Osteoblast (primary cell): ENCODE measurements at regions not wholly inside any gene's neighbourhood (a gene's known extent, or its start where the extent isn't known, plus 50 kb on each side); places are given as distances from the start of the nearest gene placed in this dataset.

Experiments
- DNase-seq: peaks from one replicate; pipeline ENCODE4 v3.0.0; 2011; ENCODE audit warnings: low spot score, mixed read lengths; ENCODE audit not compliant: insufficient read length; ENCODE audit errors: missing footprints
- H2AFZ ChIP-seq: 2 replicates; pipeline ENCODE4 v1.6.0; 2011; ENCODE audit warnings: mild to moderate bottlenecking, low read length
- H3K27ac ChIP-seq: 2 replicates; pipeline ENCODE4 v1.5.1; 2011; ENCODE audit warnings: mild to moderate bottlenecking, low read depth, low read length, moderate library complexity
- H3K27me3 ChIP-seq: 2 replicates; pipeline ENCODE4 v1.6.0; 2012; ENCODE audit warnings: mild to moderate bottlenecking, control low read depth, inconsistent platforms, low read length, moderate library complexity; ENCODE audit not compliant: insufficient read depth
- H3K36me3 ChIP-seq: 2 replicates; pipeline ENCODE4 v1.5.1; 2011; ENCODE audit warnings: mild to moderate bottlenecking, low read length, control low read depth, moderate library complexity; ENCODE audit not compliant: insufficient read depth
- H3K4me1 ChIP-seq: 2 replicates; pipeline ENCODE4 v1.5.1; 2011; ENCODE audit warnings: mild to moderate bottlenecking, low read length, control low read depth, moderate library complexity; ENCODE audit not compliant: insufficient read depth
- H3K4me2 ChIP-seq: 2 replicates; pipeline ENCODE4 v1.6.0; 2011; ENCODE audit warnings: mild to moderate bottlenecking, low read length; ENCODE audit not compliant: insufficient read depth
- H3K4me3 ChIP-seq: fragments of 200-600 bp; sonication (generic); 3 replicates; pipeline ENCODE4 v1.5.1; 2012; ENCODE audit warnings: mild to moderate bottlenecking, low read length, inconsistent platforms; ENCODE audit not compliant: insufficient read depth
- H3K79me2 ChIP-seq: 2 replicates; pipeline ENCODE4 v1.6.0; 2012; ENCODE audit warnings: mild to moderate bottlenecking, low read length, control low read depth, inconsistent platforms; ENCODE audit not compliant: insufficient read depth
- H3K9me3 ChIP-seq: 2 replicates; pipeline ENCODE4 v1.5.1; 2011; ENCODE audit warnings: low read depth, low read length, control low read depth
- H4K20me1 ChIP-seq: 2 replicates; pipeline ENCODE4 v1.6.0; 2012; ENCODE audit warnings: mild to moderate bottlenecking, low read length, control low read depth; ENCODE audit not compliant: insufficient read depth
- TF ChIP-seq, protein P1 (sequence below): IDR thresholded peaks from 2 replicates; pipeline ENCODE4 v1.5.1; 2011; ENCODE audit warnings: mild to moderate bottlenecking, low read depth, low read length, moderate library complexity; ENCODE audit errors: extremely low read depth

DNA sequence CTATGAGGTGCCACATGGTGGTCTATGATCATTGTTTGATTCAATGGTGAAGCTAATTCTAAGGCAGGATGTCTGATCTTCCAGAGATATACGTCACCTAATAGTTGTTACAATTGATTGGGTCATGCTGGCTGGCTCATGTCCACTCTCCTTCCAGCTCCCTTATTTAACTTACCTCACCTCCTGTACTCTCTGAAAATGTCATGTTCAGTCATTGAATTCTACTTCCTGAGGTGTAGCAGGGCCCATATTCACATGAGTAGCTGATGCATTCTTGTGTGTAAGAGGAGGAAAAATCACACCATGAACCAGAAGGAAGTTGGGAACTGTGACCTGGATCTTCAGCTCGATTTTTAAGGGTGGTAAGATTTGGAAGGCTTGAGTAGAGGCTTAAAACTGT is 795.8 kb downstream of the QKI start:
- Histone ChIP-seq H3K27me3 (no peaks in the 10 kb centered on the region), H4K20me1 (no peaks in the 10 kb centered on the region), H3K79me2 (no peaks in the 10 kb centered on the region), H2AFZ (no peak overlapping the region), H3K4me2 (no peak overlapping the region), H3K4me1 (no peaks in the 10 kb centered on the region), H3K4me3 (no peak overlapping the region), H3K36me3 (no peaks in the 10 kb centered on the region), H3K9me3 (no peaks in the 10 kb centered on the region), H3K27ac (no peak overlapping the region)
- TF ChIP-seq, protein P1, sequence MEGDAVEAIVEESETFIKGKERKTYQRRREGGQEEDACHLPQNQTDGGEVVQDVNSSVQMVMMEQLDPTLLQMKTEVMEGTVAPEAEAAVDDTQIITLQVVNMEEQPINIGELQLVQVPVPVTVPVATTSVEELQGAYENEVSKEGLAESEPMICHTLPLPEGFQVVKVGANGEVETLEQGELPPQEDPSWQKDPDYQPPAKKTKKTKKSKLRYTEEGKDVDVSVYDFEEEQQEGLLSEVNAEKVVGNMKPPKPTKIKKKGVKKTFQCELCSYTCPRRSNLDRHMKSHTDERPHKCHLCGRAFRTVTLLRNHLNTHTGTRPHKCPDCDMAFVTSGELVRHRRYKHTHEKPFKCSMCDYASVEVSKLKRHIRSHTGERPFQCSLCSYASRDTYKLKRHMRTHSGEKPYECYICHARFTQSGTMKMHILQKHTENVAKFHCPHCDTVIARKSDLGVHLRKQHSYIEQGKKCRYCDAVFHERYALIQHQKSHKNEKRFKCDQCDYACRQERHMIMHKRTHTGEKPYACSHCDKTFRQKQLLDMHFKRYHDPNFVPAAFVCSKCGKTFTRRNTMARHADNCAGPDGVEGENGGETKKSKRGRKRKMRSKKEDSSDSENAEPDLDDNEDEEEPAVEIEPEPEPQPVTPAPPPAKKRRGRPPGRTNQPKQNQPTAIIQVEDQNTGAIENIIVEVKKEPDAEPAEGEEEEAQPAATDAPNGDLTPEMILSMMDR: no peak
- DNase-seq: no peak

DNA sequence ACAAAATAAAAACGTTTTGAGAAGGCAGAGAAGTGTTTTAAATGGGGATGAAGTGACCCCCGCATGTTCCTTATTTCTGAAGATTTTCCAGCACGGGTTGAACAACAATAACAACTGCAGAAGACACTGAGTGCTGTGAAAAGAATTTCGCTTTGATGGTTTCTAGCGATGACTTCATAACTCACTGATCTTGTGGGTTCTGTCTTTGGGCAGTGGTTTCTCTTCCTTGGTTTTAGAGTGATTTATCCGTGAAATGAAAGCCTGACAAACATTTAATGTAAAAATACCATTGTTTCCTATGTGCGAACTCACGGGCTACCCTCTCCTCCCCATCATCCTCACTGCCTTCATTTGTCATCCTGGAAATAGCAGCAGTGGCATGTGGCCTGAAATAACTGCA is 793.9 kb downstream of the QKI start:
- no peaks in the 10 kb centered on the region for H3K27me3 ChIP-seq
- H4K20me1 ChIP-seq: no peaks in the 10 kb centered on the region
- no peaks in the 10 kb centered on the region for H3K79me2 ChIP-seq
- no peak for DNase-seq
- H3K4me3 ChIP-seq: no peak overlapping the region
- no peaks in the 10 kb centered on the region for H3K9me3 ChIP-seq
- H3K4me1 ChIP-seq: no peaks in the 10 kb centered on the region
- no peak overlapping the region for H3K4me2 ChIP-seq
- no peaks in the 10 kb centered on the region for H3K36me3 ChIP-seq
- no peak overlapping the region for H2AFZ ChIP-seq
- TF ChIP-seq, protein P1: no peak
- no peak overlapping the region for H3K27ac ChIP-seq

DNA sequence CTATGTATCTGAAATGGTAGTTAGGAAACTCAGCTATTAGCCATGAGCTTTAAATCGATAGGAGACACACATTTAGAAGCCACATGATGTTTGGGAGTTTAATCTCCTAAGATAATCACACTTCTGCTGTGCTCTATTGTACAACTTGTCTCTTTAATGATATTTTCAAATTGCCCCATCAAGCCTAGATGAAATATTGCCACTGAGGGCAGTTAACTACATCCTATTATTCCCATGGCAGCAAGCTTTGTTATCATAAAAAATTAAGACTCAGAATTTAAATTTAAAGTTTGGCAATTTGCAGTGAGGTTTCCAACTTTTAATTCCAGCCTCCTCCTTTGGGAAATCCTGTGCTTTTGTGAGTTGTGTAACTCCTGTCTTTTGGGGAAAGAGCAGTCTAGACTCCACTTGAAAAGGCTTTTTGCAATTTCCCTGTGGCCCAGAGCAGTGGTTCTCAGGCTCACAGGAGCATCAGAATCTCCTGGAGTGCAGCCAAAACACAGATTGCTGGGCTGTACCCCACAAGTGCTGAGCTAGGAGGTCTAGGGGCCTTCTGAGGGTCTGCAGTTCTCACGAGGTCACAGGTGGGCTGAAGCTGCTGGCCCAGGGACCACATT is 792.4 kb downstream of the QKI start:
- H4K20me1 ChIP-seq: no peaks in the 10 kb centered on the region
- no peaks in the 10 kb centered on the region for H3K79me2 ChIP-seq
- H3K9me3 ChIP-seq: no peaks in the 10 kb centered on the region
- no peaks in the 10 kb centered on the region for H3K36me3 ChIP-seq
- DNase-seq: no peak
- H2AFZ ChIP-seq: no peak overlapping the region
- H3K27me3 ChIP-seq: no peaks in the 10 kb centered on the region
- TF ChIP-seq, protein P1: no peak
- H3K4me2 ChIP-seq: no peak overlapping the region
- no peaks in the 10 kb centered on the region for H3K4me1 ChIP-seq
- no peak overlapping the region for H3K4me3 ChIP-seq
- H3K27ac ChIP-seq: no peak overlapping the region

DNA sequence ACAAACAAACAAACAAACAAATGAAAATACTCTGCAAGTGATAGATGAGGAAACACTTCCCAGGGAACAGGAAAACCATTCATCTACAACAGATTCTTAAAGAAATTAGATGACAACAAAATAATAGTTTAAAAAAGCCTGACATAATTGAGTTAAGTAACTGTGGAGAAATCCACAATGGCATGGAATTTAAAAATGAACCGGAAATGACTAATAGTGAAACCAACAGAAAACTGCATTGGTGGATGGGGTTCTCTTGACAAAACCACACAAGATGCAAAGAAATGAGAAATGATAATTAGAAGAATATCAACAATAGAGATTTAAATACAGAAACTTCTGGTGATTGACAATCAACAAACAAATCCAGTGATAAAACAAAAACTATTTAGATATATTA is 785.6 kb downstream of the QKI start:
- Histone ChIP-seq H4K20me1 (no peaks in the 10 kb centered on the region), H2AFZ (no peak overlapping the region), H3K79me2 (no peaks in the 10 kb centered on the region), H3K4me1 (no peaks in the 10 kb centered on the region), H3K27ac (no peak overlapping the region), H3K4me3 (no peak overlapping the region), H3K27me3 (no peaks in the 10 kb centered on the region), H3K4me2 (no peak overlapping the region), H3K36me3 (no peaks in the 10 kb centered on the region), H3K9me3 (peaks cover 3% of the 10 kb centered on the region)
- no peak for DNase-seq
- TF ChIP-seq, protein P1: no peak
